Neuronal stem cell (in vitro differentiated cells): ENCODE measurements at regions not wholly inside any gene's neighbourhood (a gene's known extent, or its start where the extent isn't known, plus 50 kb on each side); places are given as distances from the start of the nearest gene placed in this dataset.

Source experiments
- DNase-seq: peaks from one replicate; pipeline ENCODE4 v3.0.0-alpha.2; 2013; ENCODE audit warnings: low spot score
- H2AFZ ChIP-seq: one replicate; pipeline ENCODE4 v1.6.1; 2013; ENCODE audit warnings: mild to moderate bottlenecking, low read length, inconsistent platforms
- H2AK5ac ChIP-seq: 2 replicates; pipeline ENCODE4 v1.6.1; 2013; ENCODE audit warnings: low read depth, mild to moderate bottlenecking, inconsistent platforms, low read length, moderate library complexity, mixed read lengths
- H2BK120ac ChIP-seq: 2 replicates; pipeline ENCODE4 v1.6.1; 2013; ENCODE audit warnings: low read depth, mild to moderate bottlenecking, inconsistent platforms, low read length, moderate library complexity, mixed read lengths
- H2BK12ac ChIP-seq: one replicate; pipeline ENCODE4 v1.6.1; 2013; ENCODE audit warnings: low read length, inconsistent platforms
- H2BK15ac ChIP-seq: 2 replicates; pipeline ENCODE4 v1.6.1; 2013; ENCODE audit warnings: mild to moderate bottlenecking, low read length, inconsistent platforms, mixed read lengths
- H2BK5ac ChIP-seq: one replicate; pipeline ENCODE4 v1.6.1; 2013; ENCODE audit warnings: inconsistent platforms, mild to moderate bottlenecking, low read length, moderate library complexity
- H3K14ac ChIP-seq: one replicate; pipeline ENCODE4 v1.6.1; 2013; ENCODE audit warnings: low read length, inconsistent platforms
- H3K18ac ChIP-seq: 2 replicates; pipeline ENCODE4 v1.6.1; 2013; ENCODE audit warnings: low read length, inconsistent platforms
- H3K23ac ChIP-seq: 2 replicates; pipeline ENCODE4 v1.6.1; 2013; ENCODE audit warnings: low read depth, mild to moderate bottlenecking, mixed read lengths, low read length, inconsistent platforms; ENCODE audit not compliant: poor library complexity
- H3K27ac ChIP-seq: replicated peaks from 3 replicates; pipeline ENCODE4 v1.5.1; 2013; ENCODE audit warnings: low read length, inconsistent platforms
- H3K27me3 ChIP-seq, 3 experiments: 2 replicates each; pipeline ENCODE4 v1.6.1; 2013; ENCODE audit warnings: low read length in 3 of 3, mild to moderate bottlenecking in 2 of 3, inconsistent platforms in 1 of 3, low read depth in 1 of 3, mixed read lengths in 1 of 3, moderate library complexity in 1 of 3; ENCODE audit not compliant: control insufficient read depth in 3 of 3, insufficient read depth in 3 of 3
- H3K36me3 ChIP-seq, 2 donors: replicated peaks in 1 of 2; 2 replicates each; pipeline ENCODE4 v1.6.1; 2013; ENCODE audit warnings: low read length in 2 of 2; ENCODE audit not compliant: control insufficient read depth in 2 of 2, insufficient read depth in 2 of 2
- H3K4ac ChIP-seq: 2 replicates; pipeline ENCODE4 v1.6.1; 2013; ENCODE audit warnings: inconsistent platforms, mild to moderate bottlenecking, low read length, moderate library complexity
- H3K4me1 ChIP-seq, 2 donors: 1 replicate in 1 of 2; 2 replicates in 1 of 2; pipeline ENCODE4 v1.6.1; 2013; ENCODE audit warnings: low read length in 2 of 2, low read depth in 1 of 2; ENCODE audit not compliant: control insufficient read depth in 2 of 2, insufficient read depth in 1 of 2
- H3K4me2 ChIP-seq: one replicate; pipeline ENCODE4 v1.6.1; 2013; ENCODE audit warnings: mild to moderate bottlenecking, low read length, inconsistent platforms; ENCODE audit not compliant: insufficient read depth, poor library complexity, severe bottlenecking
- H3K4me3 ChIP-seq, 2 donors: 2 replicates each; pipeline ENCODE4 v1.5.1; 2013; ENCODE audit warnings: low read length in 2 of 2, mild to moderate bottlenecking in 2 of 2, inconsistent platforms in 1 of 2, moderate library complexity in 1 of 2
- H3K79me1 ChIP-seq: one replicate; pipeline ENCODE4 v1.6.1; 2013; ENCODE audit warnings: low read depth, mild to moderate bottlenecking, inconsistent platforms, low read length, moderate library complexity
- H3K9ac ChIP-seq: one replicate; pipeline ENCODE4 v1.6.1; 2013; ENCODE audit warnings: mild to moderate bottlenecking, low read depth, low read length, inconsistent platforms; ENCODE audit not compliant: poor library complexity
- H3K9me3 ChIP-seq, 2 donors: replicated peaks in 1 of 2; 2 replicates each; pipeline versions ENCODE3 to v1.6.1; 2013; ENCODE audit warnings: low read length in 2 of 2, mild to moderate bottlenecking in 2 of 2, inconsistent platforms in 1 of 2, low read depth in 1 of 2, mixed read lengths in 1 of 2, moderate library complexity in 1 of 2; ENCODE audit not compliant: control insufficient read depth in 2 of 2, insufficient read depth in 1 of 2
- H4K8ac ChIP-seq: one replicate; pipeline ENCODE4 v1.6.1; 2013; ENCODE audit warnings: low read depth, mild to moderate bottlenecking, inconsistent platforms, low read length, moderate library complexity
- H4K91ac ChIP-seq: one replicate; pipeline ENCODE4 v1.6.1; 2013; ENCODE audit warnings: low read length, low read depth, mild to moderate bottlenecking, inconsistent platforms; ENCODE audit not compliant: poor library complexity
- WGBS, 2 donors: extraction: QIAGEN DNeasy Blood & Tissue Kit; methylation state at CpG; one replicate each; pipeline ENCODE4 v1.1.7; 2013; ENCODE audit warnings: missing lambda C conversion rate in 2 of 2, mixed read lengths in 1 of 2; ENCODE audit not compliant: insufficient read length in 2 of 2, insufficient replicate concordance in 1 of 2; ENCODE audit errors: extremely low coverage in 2 of 2; 5-methylcytosine and 5-hydroxymethylcytosine counted together

- no peak overlapping the region for H4K91ac ChIP-seq
- H2BK12ac ChIP-seq: no peak overlapping the region
- no peak overlapping the region for H2AFZ ChIP-seq
- no peaks in the 10 kb centered on the region for H3K4me1 ChIP-seq
- H3K9me3 ChIP-seq: peaks cover 0 to 8% of the 10 kb centered on the region in 2 donors
- no peaks in the 10 kb centered on the region for H3K36me3 ChIP-seq
- peaks cover 4% of the 10 kb centered on the region for H3K79me1 ChIP-seq
- H4K8ac ChIP-seq: peak overlapping the region; percentile 70
- H2BK120ac ChIP-seq: no peak overlapping the region
- H3K27me3 ChIP-seq: no peaks in the 10 kb centered on the region
- peak overlapping the region; percentile 76 for H3K4ac ChIP-seq
- H3K9ac ChIP-seq: peak overlapping the region; percentile 32
- no peak overlapping the region for H3K4me2 ChIP-seq
- H2AK5ac ChIP-seq: peak overlapping the region; percentile 86
- peak overlapping the region; percentile 35 for H3K18ac ChIP-seq
- H3K27ac ChIP-seq: no peak overlapping the region
- no peak overlapping the region for H3K14ac ChIP-seq
- H2BK5ac ChIP-seq: no peak overlapping the region
- no peak overlapping the region for H3K23ac ChIP-seq
- H3K4me3 ChIP-seq: peak overlapping the region in 1 of 2 donors; percentile 54
- WGBS, 2 donors: no CpG with 5 or more reads among the region's 6 CpGs
- peak overlapping the region; percentile 77 for H2BK15ac ChIP-seq
- no peak for DNase-seq
Measured at GRCh38 chr11:39664023-39664422, 1795.4 kb downstream of the LRRC4C start.

- Histone ChIP-seq H2BK5ac (no peak overlapping the region), H3K9ac (no peak overlapping the region), H4K8ac (no peak overlapping the region), H3K79me1 (peaks cover 4% of the 10 kb centered on the region), H2BK15ac (no peak overlapping the region), H2AFZ (no peak overlapping the region), H3K27me3 (no peaks in the 10 kb centered on the region), H3K18ac (no peak overlapping the region), H3K4me3 (no peak overlapping the region), H2BK12ac (no peak overlapping the region), H2AK5ac (no peak overlapping the region), H4K91ac (no peak overlapping the region), H2BK120ac (no peak overlapping the region), H3K27ac (no peak overlapping the region), H3K36me3 (no peaks in the 10 kb centered on the region), H3K14ac (no peak overlapping the region), H3K9me3 (peaks cover 0 to 8% of the 10 kb centered on the region in 2 donors), H3K4me2 (no peak overlapping the region), H3K4ac (no peak overlapping the region), H3K23ac (no peak overlapping the region), H3K4me1 (no peaks in the 10 kb centered on the region)
- no peak for DNase-seq
Measured at GRCh38 chr11:39661890-39662289, 1797.6 kb downstream of the LRRC4C start.

GRCh38 chr11:39651857-39652461 is 1807.5 kb downstream of the LRRC4C start:
- Histone ChIP-seq H2BK12ac (no peak overlapping the region), H3K18ac (peak overlapping the region; percentile 8), H3K36me3 (no peaks in the 10 kb centered on the region), H3K9me3 (no peaks in the 10 kb centered on the region), H4K91ac (no peak overlapping the region), H3K4me2 (no peak overlapping the region), H3K27ac (no peak overlapping the region), H2BK5ac (no peak overlapping the region), H3K23ac (no peak overlapping the region), H2AK5ac (peak overlapping the region; percentile 3), H3K14ac (no peak overlapping the region), H3K4me1 (no peaks in the 10 kb centered on the region), H2BK15ac (no peak overlapping the region), H2BK120ac (no peak overlapping the region), H2AFZ (peak overlapping the region; percentile 13), H4K8ac (no peak overlapping the region), H3K9ac (no peak overlapping the region), H3K79me1 (no peaks in the 10 kb centered on the region), H3K4me3 (no peak overlapping the region), H3K4ac (no peak overlapping the region), H3K27me3 (no peaks in the 10 kb centered on the region)
- no CpG with 5 or more reads among the region's 24 CpGs for WGBS, 2 donors
- no peak for DNase-seq

- WGBS, 2 donors: no CpG with 5 or more reads among the region's 4 CpGs
Measured at GRCh38 chr11:39641751-39642150, 1817.7 kb downstream of the LRRC4C start.

More at GRCh38 chr11:39641751-39642150, 1817.7 kb downstream of the LRRC4C start:
- H3K14ac ChIP-seq: no peak overlapping the region
- no peaks in the 10 kb centered on the region for H3K4me1 ChIP-seq
- H2BK15ac ChIP-seq: no peak overlapping the region
- H3K27ac ChIP-seq: no peak overlapping the region
- H3K27me3 ChIP-seq: no peaks in the 10 kb centered on the region
- peak overlapping the region; percentile 37 for H2AFZ ChIP-seq
- DNase-seq: no peak
- H2AK5ac ChIP-seq: no peak overlapping the region
- H3K9ac ChIP-seq: no peak overlapping the region
- no peak overlapping the region for H3K4ac ChIP-seq
- no peaks in the 10 kb centered on the region for H3K36me3 ChIP-seq
- H3K4me2 ChIP-seq: no peak overlapping the region
- no peaks in the 10 kb centered on the region for H3K9me3 ChIP-seq
- no peak overlapping the region for H3K18ac ChIP-seq
- H4K91ac ChIP-seq: no peak overlapping the region
- no peak overlapping the region for H2BK120ac ChIP-seq
- H3K23ac ChIP-seq: no peak overlapping the region
- H3K4me3 ChIP-seq: no peak overlapping the region
- no peaks in the 10 kb centered on the region for H3K79me1 ChIP-seq
- H4K8ac ChIP-seq: no peak overlapping the region
- no peak overlapping the region for H2BK5ac ChIP-seq
- no peak overlapping the region for H2BK12ac ChIP-seq
